ENCODE measurements at regions not wholly inside any gene's neighbourhood (a gene's known extent, or its start where the extent isn't known, plus 50 kb on each side); places are given as distances from the start of the nearest gene placed in this dataset.
"Not testable (repeated sequence)": the region's sequence is repeated elsewhere in the genome, so short reads cannot be mapped to it uniquely, and the experiment has no call there.

DNA sequence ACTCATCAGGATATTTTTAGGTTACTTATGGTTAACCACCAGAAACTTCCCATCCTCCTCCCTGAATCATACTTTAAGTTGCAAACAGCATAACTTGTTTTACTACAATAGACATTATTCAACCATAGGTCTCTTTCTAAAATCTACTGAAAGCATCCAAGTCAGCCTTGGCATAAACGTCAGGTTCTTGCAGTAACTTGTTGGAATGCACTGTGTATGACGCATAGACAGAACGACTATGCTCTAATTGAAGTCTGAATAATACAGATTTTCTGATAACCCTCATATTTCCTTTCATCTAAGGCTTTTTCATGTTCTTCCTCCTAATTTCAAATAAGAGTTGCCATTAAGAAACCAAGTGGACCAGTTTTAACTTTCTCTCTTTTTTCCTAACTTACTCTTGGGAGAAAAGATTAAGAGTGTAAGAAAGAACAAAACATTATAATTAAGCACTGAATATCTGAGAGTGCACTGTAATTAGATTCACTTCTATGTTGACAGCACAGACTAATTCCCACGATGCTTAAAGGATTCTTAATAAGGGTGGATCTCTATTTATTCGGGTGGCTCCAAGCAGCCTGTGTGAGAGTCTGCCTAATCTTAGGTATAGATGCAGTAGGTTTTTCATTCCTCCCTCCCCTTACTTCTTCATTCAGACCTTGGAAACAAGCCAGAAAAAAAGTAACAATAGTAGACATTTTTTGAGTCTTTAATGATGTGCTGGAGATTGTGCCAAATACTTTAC, 1100.1 kb downstream of the EPHA3 start:
- not testable (repeated sequence) for TF ChIP-seq MXI1, SIRT6, CHD2 (IDR thresholded peaks at IDR 0.05; ENCODE audit: low read depth, low read length)
- TF ChIP-seq, protein P1, sequence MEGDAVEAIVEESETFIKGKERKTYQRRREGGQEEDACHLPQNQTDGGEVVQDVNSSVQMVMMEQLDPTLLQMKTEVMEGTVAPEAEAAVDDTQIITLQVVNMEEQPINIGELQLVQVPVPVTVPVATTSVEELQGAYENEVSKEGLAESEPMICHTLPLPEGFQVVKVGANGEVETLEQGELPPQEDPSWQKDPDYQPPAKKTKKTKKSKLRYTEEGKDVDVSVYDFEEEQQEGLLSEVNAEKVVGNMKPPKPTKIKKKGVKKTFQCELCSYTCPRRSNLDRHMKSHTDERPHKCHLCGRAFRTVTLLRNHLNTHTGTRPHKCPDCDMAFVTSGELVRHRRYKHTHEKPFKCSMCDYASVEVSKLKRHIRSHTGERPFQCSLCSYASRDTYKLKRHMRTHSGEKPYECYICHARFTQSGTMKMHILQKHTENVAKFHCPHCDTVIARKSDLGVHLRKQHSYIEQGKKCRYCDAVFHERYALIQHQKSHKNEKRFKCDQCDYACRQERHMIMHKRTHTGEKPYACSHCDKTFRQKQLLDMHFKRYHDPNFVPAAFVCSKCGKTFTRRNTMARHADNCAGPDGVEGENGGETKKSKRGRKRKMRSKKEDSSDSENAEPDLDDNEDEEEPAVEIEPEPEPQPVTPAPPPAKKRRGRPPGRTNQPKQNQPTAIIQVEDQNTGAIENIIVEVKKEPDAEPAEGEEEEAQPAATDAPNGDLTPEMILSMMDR (IDR thresholded peaks at IDR 0.05 in 2 of 3, conservative IDR thresholded peaks at IDR 0.05 in 1 of 3; ENCODE audit: insufficient read depth in 2 of 3, low read depth in 1 of 3, low read length in 3 of 3) = not testable (repeated sequence)
- TF ChIP-seq, protein P2, sequence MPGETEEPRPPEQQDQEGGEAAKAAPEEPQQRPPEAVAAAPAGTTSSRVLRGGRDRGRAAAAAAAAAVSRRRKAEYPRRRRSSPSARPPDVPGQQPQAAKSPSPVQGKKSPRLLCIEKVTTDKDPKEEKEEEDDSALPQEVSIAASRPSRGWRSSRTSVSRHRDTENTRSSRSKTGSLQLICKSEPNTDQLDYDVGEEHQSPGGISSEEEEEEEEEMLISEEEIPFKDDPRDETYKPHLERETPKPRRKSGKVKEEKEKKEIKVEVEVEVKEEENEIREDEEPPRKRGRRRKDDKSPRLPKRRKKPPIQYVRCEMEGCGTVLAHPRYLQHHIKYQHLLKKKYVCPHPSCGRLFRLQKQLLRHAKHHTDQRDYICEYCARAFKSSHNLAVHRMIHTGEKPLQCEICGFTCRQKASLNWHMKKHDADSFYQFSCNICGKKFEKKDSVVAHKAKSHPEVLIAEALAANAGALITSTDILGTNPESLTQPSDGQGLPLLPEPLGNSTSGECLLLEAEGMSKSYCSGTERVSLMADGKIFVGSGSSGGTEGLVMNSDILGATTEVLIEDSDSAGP (CRISPR knock-in tag; IDR thresholded peaks at IDR 0.05) = not testable (repeated sequence)
